Upper lobe of right lung (tissue), 1 donor: ENCODE measurements at regions not wholly inside any gene's neighbourhood (a gene's known extent, or its start where the extent isn't known, plus 50 kb on each side); places are given as distances from the start of the nearest gene placed in this dataset.
"Not testable (repeated sequence)": the region's sequence is repeated elsewhere in the genome, so short reads cannot be mapped to it uniquely, and the experiment has no call there.

ENCODE experiments used
- ATAC-seq: fragments of 200-7000 bp; cut with Tn5 transposase; one replicate; pipeline ENCODE4 v1.9.1; 2020; ENCODE audit warnings: mild to moderate bottlenecking, moderate library complexity
- DNase-seq: peaks from one replicate; pipeline ENCODE4 v3.0.0-alpha.2; 2020
- H3K27ac ChIP-seq: fragments of 200-600 bp; one replicate; pipeline ENCODE4 v1.8.0; 2022
- H3K27me3 ChIP-seq: fragments of 200-600 bp; one replicate; pipeline ENCODE4 v1.8.0; 2022; ENCODE audit warnings: mild to moderate bottlenecking
- H3K36me3 ChIP-seq: fragments of 200-600 bp; one replicate; pipeline ENCODE4 v1.8.0; 2022
- H3K4me1 ChIP-seq: fragments of 200-600 bp; one replicate; pipeline ENCODE4 v1.8.0; 2022
- H3K4me3 ChIP-seq: fragments of 200-600 bp; one replicate; pipeline ENCODE4 v1.8.0; 2022; ENCODE audit warnings: mild to moderate bottlenecking
- H3K9me3 ChIP-seq: fragments of 200-600 bp; one replicate; pipeline ENCODE4 v1.8.0; 2022
- intact Hi-C: fragments of 100-400 bp; cut with DNase I; formaldehyde crosslinking; loops from one replicate; pipeline ENCODE4 v1.11.0; 2022
- TF ChIP-seq, protein P1 (sequence below): fragments of 200-600 bp; IDR thresholded peaks from one replicate; pipeline ENCODE4 v1.8.0; 2022; ENCODE audit warnings: antibody characterized with exemption
- donor health status: DM: no; HTN: yes; CAD: no; lungs with severe emphysema.

GRCh38 chr14:46108228-46108627 is 543.4 kb downstream of the RPL10L start:
- intact Hi-C loops: no loop called here
- DNase-seq: no peak
- no peaks in the 10 kb centered on the region for H3K27me3 ChIP-seq
- no peak overlapping the region for H3K4me3 ChIP-seq
- H3K4me1 ChIP-seq: no peaks in the 10 kb centered on the region
- ATAC-seq: peak; percentile 31
- H3K36me3 ChIP-seq: no peaks in the 10 kb centered on the region
- TF ChIP-seq, protein P1, sequence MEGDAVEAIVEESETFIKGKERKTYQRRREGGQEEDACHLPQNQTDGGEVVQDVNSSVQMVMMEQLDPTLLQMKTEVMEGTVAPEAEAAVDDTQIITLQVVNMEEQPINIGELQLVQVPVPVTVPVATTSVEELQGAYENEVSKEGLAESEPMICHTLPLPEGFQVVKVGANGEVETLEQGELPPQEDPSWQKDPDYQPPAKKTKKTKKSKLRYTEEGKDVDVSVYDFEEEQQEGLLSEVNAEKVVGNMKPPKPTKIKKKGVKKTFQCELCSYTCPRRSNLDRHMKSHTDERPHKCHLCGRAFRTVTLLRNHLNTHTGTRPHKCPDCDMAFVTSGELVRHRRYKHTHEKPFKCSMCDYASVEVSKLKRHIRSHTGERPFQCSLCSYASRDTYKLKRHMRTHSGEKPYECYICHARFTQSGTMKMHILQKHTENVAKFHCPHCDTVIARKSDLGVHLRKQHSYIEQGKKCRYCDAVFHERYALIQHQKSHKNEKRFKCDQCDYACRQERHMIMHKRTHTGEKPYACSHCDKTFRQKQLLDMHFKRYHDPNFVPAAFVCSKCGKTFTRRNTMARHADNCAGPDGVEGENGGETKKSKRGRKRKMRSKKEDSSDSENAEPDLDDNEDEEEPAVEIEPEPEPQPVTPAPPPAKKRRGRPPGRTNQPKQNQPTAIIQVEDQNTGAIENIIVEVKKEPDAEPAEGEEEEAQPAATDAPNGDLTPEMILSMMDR: no peak
- H3K9me3 ChIP-seq: no peaks in the 10 kb centered on the region
- no peak overlapping the region for H3K27ac ChIP-seq

GRCh38 chr14:46100901-46101300 is 550.7 kb downstream of the RPL10L start:
- H3K4me1 ChIP-seq, intact Hi-C loops, ATAC-seq, H3K4me3 ChIP-seq, H3K27me3 ChIP-seq, DNase-seq, H3K36me3 ChIP-seq, H3K9me3 ChIP-seq, H3K27ac ChIP-seq: not testable (repeated sequence)

DNA sequence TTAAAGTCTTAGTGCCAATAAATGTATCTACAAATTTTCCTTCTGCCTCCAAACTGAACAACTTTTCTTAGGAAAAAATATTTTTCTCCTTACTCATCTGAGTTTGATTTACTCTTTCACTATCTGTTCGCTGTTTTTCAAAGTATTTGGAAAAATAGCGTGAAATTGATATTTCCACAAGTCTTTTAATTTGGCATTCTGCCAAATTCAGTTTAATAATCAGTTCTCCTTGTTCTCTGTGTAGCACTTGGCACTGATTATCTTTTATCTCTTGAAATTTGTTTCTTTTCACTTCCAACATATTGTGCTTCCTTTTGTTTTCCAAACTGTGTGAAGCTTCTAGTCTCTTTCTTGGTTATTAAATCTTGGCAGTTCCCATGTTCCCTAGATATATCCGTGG is 559.8 kb downstream of the RPL10L start:
- intact Hi-C loops: no loop called here
- H3K4me1 ChIP-seq: no peaks in the 10 kb centered on the region

GRCh38 chr14:46087604-46088003 is 564.0 kb downstream of the RPL10L start:
- H3K4me1 ChIP-seq: no peaks in the 10 kb centered on the region
- intact Hi-C loops: no loop called here
- no peak overlapping the region for H3K27ac ChIP-seq
- no peak overlapping the region for H3K4me3 ChIP-seq
- H3K9me3 ChIP-seq: no peaks in the 10 kb centered on the region
- no peaks in the 10 kb centered on the region for H3K36me3 ChIP-seq
- no peak for DNase-seq
- no peaks in the 10 kb centered on the region for H3K27me3 ChIP-seq
- TF ChIP-seq, protein P1: no peak
- no peak for ATAC-seq

More for the DNA sequence above, 559.8 kb downstream of the RPL10L start:
- no peak overlapping the region for H3K4me3 ChIP-seq
- no peaks in the 10 kb centered on the region for H3K36me3 ChIP-seq
- DNase-seq (no peak), ATAC-seq (no peak)
- TF ChIP-seq, protein P1: no peak
- H3K9me3 ChIP-seq: no peaks in the 10 kb centered on the region
- no peaks in the 10 kb centered on the region for H3K27me3 ChIP-seq
- no peak overlapping the region for H3K27ac ChIP-seq

DNA sequence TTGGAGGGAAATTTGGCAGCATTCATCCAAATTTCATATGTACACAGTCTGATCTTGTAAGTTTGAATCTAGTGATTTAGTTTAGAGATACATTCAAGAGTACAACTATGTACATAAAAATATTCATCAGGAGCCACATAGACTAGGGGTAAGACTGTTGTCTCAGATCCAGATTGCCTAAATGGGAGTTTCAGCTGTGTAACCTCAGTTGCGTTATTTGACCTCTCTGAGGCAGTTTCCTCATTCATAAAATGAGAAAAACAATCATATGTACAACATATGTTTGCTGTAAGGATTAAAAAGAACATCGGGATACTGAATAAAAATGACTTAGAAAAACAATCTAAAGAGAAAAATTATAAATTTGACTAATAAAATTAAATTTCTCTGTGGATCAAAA is 577.5 kb downstream of the RPL10L start:
- Histone ChIP-seq H3K4me3 (no peak overlapping the region), H3K9me3 (no peaks in the 10 kb centered on the region), H3K27me3 (no peaks in the 10 kb centered on the region), H3K36me3 (no peaks in the 10 kb centered on the region), H3K27ac (no peak overlapping the region), H3K4me1 (no peaks in the 10 kb centered on the region)
- DNase-seq: no peak
- no peak for ATAC-seq
- intact Hi-C loops: no loop called here
- TF ChIP-seq, protein P1: no peak

- Histone ChIP-seq H3K9me3 (no peaks in the 10 kb centered on the region), H3K27ac (no peak overlapping the region), H3K4me1 (no peaks in the 10 kb centered on the region), H3K4me3 (no peak overlapping the region), H3K27me3 (no peaks in the 10 kb centered on the region), H3K36me3 (no peaks in the 10 kb centered on the region)
- intact Hi-C loops: no loop called here
- no peak for ATAC-seq
- TF ChIP-seq, protein P1: no peak
- DNase-seq: no peak
Measured at GRCh38 chr14:46063872-46064271, 587.7 kb downstream of the RPL10L start.
